Choroid plexus epithelial cell (primary cell): ENCODE measurements at regions not wholly inside any gene's neighbourhood (a gene's known extent, or its start where the extent isn't known, plus 50 kb on each side); places are given as distances from the start of the nearest gene placed in this dataset.

Experiments used
- DNase-seq: peaks from one replicate; pipeline ENCODE4 v3.0.0-alpha.2; 2010; ENCODE audit warnings: low read depth
- H3K4me3 ChIP-seq: 2 replicates; pipeline ENCODE4 v1.5.1; 2011; ENCODE audit warnings: low read depth, mild to moderate bottlenecking, control low read depth, low read length, moderate library complexity
- TF ChIP-seq, protein P1 (sequence below): conservative IDR thresholded peaks from 2 replicates; pipeline ENCODE4 v1.5.1; 2011; ENCODE audit warnings: low read depth, mild to moderate bottlenecking, control low read depth, inconsistent platforms, low read length, moderate library complexity

- no peak for DNase-seq
- no peak overlapping the region for H3K4me3 ChIP-seq
- TF ChIP-seq, protein P1, sequence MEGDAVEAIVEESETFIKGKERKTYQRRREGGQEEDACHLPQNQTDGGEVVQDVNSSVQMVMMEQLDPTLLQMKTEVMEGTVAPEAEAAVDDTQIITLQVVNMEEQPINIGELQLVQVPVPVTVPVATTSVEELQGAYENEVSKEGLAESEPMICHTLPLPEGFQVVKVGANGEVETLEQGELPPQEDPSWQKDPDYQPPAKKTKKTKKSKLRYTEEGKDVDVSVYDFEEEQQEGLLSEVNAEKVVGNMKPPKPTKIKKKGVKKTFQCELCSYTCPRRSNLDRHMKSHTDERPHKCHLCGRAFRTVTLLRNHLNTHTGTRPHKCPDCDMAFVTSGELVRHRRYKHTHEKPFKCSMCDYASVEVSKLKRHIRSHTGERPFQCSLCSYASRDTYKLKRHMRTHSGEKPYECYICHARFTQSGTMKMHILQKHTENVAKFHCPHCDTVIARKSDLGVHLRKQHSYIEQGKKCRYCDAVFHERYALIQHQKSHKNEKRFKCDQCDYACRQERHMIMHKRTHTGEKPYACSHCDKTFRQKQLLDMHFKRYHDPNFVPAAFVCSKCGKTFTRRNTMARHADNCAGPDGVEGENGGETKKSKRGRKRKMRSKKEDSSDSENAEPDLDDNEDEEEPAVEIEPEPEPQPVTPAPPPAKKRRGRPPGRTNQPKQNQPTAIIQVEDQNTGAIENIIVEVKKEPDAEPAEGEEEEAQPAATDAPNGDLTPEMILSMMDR, result no peak
Measured at GRCh38 chr12:41904041-41904440, 240.6 kb downstream of the GXYLT1 start.

DNA sequence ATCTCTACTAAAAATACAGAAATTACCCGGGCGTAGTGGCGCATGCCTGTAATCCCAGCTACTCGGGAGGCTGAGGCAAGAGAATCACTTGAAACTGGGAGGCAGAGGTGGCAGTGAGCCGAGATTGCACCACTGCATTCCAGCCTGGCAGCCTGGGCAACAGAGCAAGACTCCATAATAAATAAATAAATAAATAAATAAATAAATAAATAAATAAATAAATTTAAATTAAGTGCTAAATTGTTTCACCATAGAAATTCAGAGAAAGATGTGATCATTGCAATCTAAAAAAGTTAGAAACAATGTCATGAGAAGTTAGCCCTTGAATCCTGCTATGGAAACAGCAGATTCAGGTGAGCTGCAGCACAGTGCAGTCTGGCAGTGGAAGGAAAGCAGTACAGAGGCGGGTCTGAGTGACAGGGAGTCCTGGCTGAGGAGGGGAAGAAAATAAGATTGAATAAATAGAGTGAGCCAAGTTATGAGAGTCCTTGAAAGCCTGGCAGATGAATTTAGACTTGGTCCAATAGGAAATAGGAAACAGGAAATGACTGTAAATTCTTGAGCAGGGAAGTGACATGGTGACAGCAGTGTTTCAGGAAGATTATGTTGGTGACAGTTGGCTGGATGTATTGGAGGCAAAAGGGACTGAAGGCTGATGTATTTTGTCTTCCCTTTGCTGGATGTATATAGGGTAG, 241.5 kb downstream of the GXYLT1 start:
- DNase-seq, result no peak
- no peak overlapping the region for H3K4me3 ChIP-seq
- TF ChIP-seq, protein P1, result no peak

DNA sequence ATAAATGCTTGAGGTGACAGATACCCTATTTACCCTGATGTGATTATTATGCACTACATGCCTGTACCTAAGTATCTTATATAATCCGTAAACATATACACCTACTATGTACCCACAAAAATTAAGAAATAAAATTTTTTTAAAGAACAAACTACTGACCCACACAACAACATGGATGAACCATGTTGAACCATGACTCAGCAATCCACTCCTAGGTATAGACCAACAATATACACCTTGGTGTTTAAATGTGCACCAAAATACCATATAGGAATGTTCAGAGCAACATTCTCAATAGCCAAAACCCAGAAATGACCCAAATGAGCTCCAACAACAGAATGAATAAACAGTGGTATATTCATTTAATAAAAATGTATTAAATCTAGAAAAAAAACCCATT, 245.1 kb downstream of the GXYLT1 start:
- no peak for DNase-seq
- TF ChIP-seq, protein P1, result no peak
- H3K4me3 ChIP-seq, result no peak overlapping the region

GRCh38 chr12:41897593-41897992, 247.1 kb downstream of the GXYLT1 start:
- DNase-seq, result no peak
- TF ChIP-seq, protein P1, result no peak
- no peak overlapping the region for H3K4me3 ChIP-seq

GRCh38 chr12:41893491-41893890, 251.2 kb downstream of the GXYLT1 start:
- TF ChIP-seq, protein P1, result no peak
- H3K4me3 ChIP-seq, result no peak overlapping the region
- no peak for DNase-seq

DNA sequence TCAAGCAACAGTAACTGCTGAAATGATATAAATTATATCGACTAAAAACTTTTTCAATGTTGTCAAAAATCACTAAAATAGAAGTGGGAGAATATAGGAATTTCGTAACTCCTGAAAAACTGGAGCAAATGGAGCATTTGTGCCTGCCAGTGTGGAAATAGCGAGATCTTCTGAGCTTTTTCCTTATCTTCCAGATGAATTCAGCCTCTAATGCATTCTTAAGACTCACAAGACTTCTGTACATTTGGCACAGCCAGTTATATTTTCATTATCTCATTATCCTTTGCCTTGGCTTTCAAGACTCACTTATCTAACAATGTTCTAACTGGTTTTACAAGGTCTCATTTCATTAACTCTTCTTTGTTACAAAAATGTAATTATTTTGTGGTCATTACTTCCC, 252.4 kb downstream of the GXYLT1 start:
- H3K4me3 ChIP-seq, result no peak overlapping the region
- no peak for DNase-seq
- TF ChIP-seq, protein P1, result no peak

- TF ChIP-seq, protein P1, result no peak
- no peak for DNase-seq
- no peak overlapping the region for H3K4me3 ChIP-seq
Measured at GRCh38 chr12:41891226-41891625, 253.4 kb downstream of the GXYLT1 start.
